A549 (cell line): ENCODE measurements at regions not wholly inside any gene's neighbourhood (a gene's known extent, or its start where the extent isn't known, plus 50 kb on each side); places are given as distances from the start of the nearest gene placed in this dataset.

Experiments used
- ATAC-seq, 2 experiments: fragments of 200-7000 bp in 1 of 2; fragments of >200 bp in 1 of 2; cut with Nextera tagmentation in 1 of 2; cut with Tn5 transposase in 1 of 2; 3 replicates each; pipeline versions ENCODE4 v1.8.0 to v1.9.1; 2018 to 2020; ENCODE audit warnings: mild to moderate bottlenecking in 1 of 2, moderate library complexity in 1 of 2
- CTCF ChIA-PET: fragments of 300-600 bp; sonication (Branson Sonifier 250); formaldehyde crosslinking; extraction: SDS; loops from one replicate; lab custom pipeline; 2021; ENCODE audit warnings: antibody characterized with exemption, inconsistent platforms; lab: Yijun Ruan, JAX
- POLR2A ChIA-PET: fragments of 350-600 bp; formaldehyde crosslinking; extraction: SDS; loops from one replicate; lab custom pipeline; 2021; ENCODE audit warnings: antibody characterized with exemption, inconsistent platforms; lab: Yijun Ruan, JAX
- DNase-seq, 2 experiments: peaks; one replicate each; pipeline versions ENCODE4 v3.0.0 to v3.0.0-alpha.2; 2011 to 2016; ENCODE audit warnings: low read depth in 1 of 2, low spot score in 1 of 2
- FAIRE-seq: peaks from 2 replicates; lab custom pipeline; 2011; peaks lifted over from hg19 to GRCh38; lab: Jason Lieb, UNC
- H3K27ac ChIP-seq, 2 experiments: fragments of >200 bp; sonication (Bioruptor Twin); formaldehyde crosslinking; 3 replicates each; pipeline ENCODE4 v1.5.1; 2016 to 2017
- H3K4me1 ChIP-seq: fragments of >200 bp; sonication (Bioruptor Twin); formaldehyde crosslinking; 3 replicates; pipeline ENCODE4 v1.6.1; 2016
- H3K4me2 ChIP-seq: fragments of >200 bp; sonication (Bioruptor Twin); formaldehyde crosslinking; 3 replicates; pipeline ENCODE4 v1.6.1; 2016
- H3K4me3 ChIP-seq: fragments of >200 bp; sonication (Bioruptor Twin); formaldehyde crosslinking; 3 replicates; pipeline ENCODE4 v1.5.1; 2016
- H3K9me3 ChIP-seq: fragments of >200 bp; sonication (Bioruptor Twin); formaldehyde crosslinking; 3 replicates; pipeline ENCODE4 v1.6.1; 2016
- CEBPB ChIP-seq, 2 experiments: fragments of >200 bp in 1 of 2; sonication (Bioruptor Twin) in 1 of 2; formaldehyde crosslinking in 1 of 2; IDR thresholded peaks; 2 replicates each; pipeline ENCODE4 v1.6.1; 2012 to 2016
- CHD2 ChIP-seq: fragments of 150-350 bp; IDR thresholded peaks from 2 replicates; pipeline ENCODE4 v1.6.1; 2014; ENCODE audit warnings: low read length; ENCODE audit not compliant: partially characterized antibody
- EP300 ChIP-seq, 2 experiments: fragments of >200 bp; sonication (Bioruptor Twin); formaldehyde crosslinking; IDR thresholded peaks; 2 replicates in 1 of 2; 3 replicates in 1 of 2; pipeline ENCODE4 v1.6.1; 2016 to 2017
- FOSB ChIP-seq: fragments of 250-450 bp; sonication (Bioruptor Pico); IDR thresholded peaks from 2 replicates; pipeline ENCODE4 v1.5.0; 2020; ENCODE audit warnings: mild to moderate bottlenecking, moderate library complexity
- GATA3 ChIP-seq: IDR thresholded peaks from 2 replicates; pipeline ENCODE4 v1.6.1; 2012; ENCODE audit warnings: borderline replicate concordance
- HDAC2 ChIP-seq: fragments of 200-600 bp; sonication (generic); IDR thresholded peaks from 2 replicates; pipeline ENCODE4 v1.6.1; 2016
- HEYL ChIP-seq: fragments of 250-450 bp; sonication (Bioruptor Pico); IDR thresholded peaks from 2 replicates; pipeline ENCODE4 v1.8.0; 2021; ENCODE audit warnings: mild to moderate bottlenecking, moderate library complexity
- HOXA7 ChIP-seq: fragments of 250-450 bp; sonication (Bioruptor Pico); IDR thresholded peaks from 2 replicates; pipeline ENCODE4 v1.5.0; 2020; ENCODE audit warnings: mild to moderate bottlenecking, moderate library complexity
- HOXB5 ChIP-seq: fragments of 250-450 bp; sonication (Bioruptor Pico); IDR thresholded peaks from 2 replicates; pipeline ENCODE4 v1.5.0; 2020; ENCODE audit warnings: mild to moderate bottlenecking, moderate library complexity
- JUNB ChIP-seq: fragments of >200 bp; sonication (Bioruptor Twin); formaldehyde crosslinking; IDR thresholded peaks from 2 replicates; pipeline ENCODE4 v1.6.1; 2016
- KDM1A ChIP-seq: fragments of 200-600 bp; sonication (generic); IDR thresholded peaks from 2 replicates; pipeline ENCODE4 v1.6.1; 2016; ENCODE audit warnings: low read depth, mild to moderate bottlenecking
- MAFK ChIP-seq: fragments of 450-650 bp; IDR thresholded peaks from 2 replicates; pipeline ENCODE4 v1.6.1; 2014; ENCODE audit not compliant: partially characterized antibody
- NPAS2 ChIP-seq: fragments of 250-450 bp; sonication (Bioruptor Pico); IDR thresholded peaks from 2 replicates; pipeline ENCODE4 v1.8.0; 2022; ENCODE audit warnings: mild to moderate bottlenecking, moderate library complexity, borderline replicate concordance
- RAD21 ChIP-seq, 2 experiments: fragments of >200 bp in 1 of 2; sonication (Bioruptor Twin) in 1 of 2; formaldehyde crosslinking in 1 of 2; IDR thresholded peaks in 1 of 2; conservative IDR thresholded peaks in 1 of 2; 2 replicates in 1 of 2; 3 replicates in 1 of 2; pipeline ENCODE4 v1.6.1; 2012 to 2018; ENCODE audit warnings: inconsistent platforms in 1 of 2
- RARB ChIP-seq: fragments of 250-450 bp; sonication (Bioruptor Pico); IDR thresholded peaks from 2 replicates; pipeline ENCODE4 v1.8.0; 2021; ENCODE audit warnings: mild to moderate bottlenecking, moderate library complexity
- SREBF2 ChIP-seq: fragments of 450-650 bp; IDR thresholded peaks from 2 replicates; pipeline ENCODE4 v1.6.1; 2014; ENCODE audit warnings: mild to moderate bottlenecking, moderate library complexity
- TFCP2L1 ChIP-seq: fragments of 250-450 bp; sonication (Bioruptor Pico); IDR thresholded peaks from 2 replicates; pipeline ENCODE4 v1.5.0; 2021; ENCODE audit warnings: mild to moderate bottlenecking
- ZFP36 ChIP-seq: fragments of 450-650 bp; IDR thresholded peaks from 2 replicates; pipeline ENCODE4 v1.6.1; 2014; ENCODE audit warnings: borderline replicate concordance; ENCODE audit not compliant: partially characterized antibody
- ZSCAN20 ChIP-seq: fragments of 250-450 bp; sonication (Bioruptor Pico); IDR thresholded peaks from 2 replicates; pipeline ENCODE4 v1.8.0; 2022; ENCODE audit warnings: mild to moderate bottlenecking, moderate library complexity
- WGBS: methylation state at CpG from one replicate; pipeline ENCODE4 v1.1.6; 2017; ENCODE audit errors: missing lambda C conversion rate; 5-methylcytosine and 5-hydroxymethylcytosine counted together
- TF ChIP-seq, protein P1 (sequence below): fragments of >200 bp; sonication (Bioruptor Twin); formaldehyde crosslinking; IDR thresholded peaks from 2 replicates; pipeline ENCODE4 v1.6.1; 2016
- TF ChIP-seq, protein P2 (sequence below): fragments of 250-450 bp; sonication (Bioruptor Pico); IDR thresholded peaks from 2 replicates; pipeline ENCODE4 v1.5.0; 2021; ENCODE audit warnings: mild to moderate bottlenecking, moderate library complexity, borderline replicate concordance
- TF ChIP-seq, protein P3 (sequence below): fragments of 200-600 bp; sonication (generic); IDR thresholded peaks from 2 replicates; pipeline ENCODE4 v1.6.1; 2016; ENCODE audit warnings: antibody characterized with exemption, mild to moderate bottlenecking, moderate library complexity

DNA sequence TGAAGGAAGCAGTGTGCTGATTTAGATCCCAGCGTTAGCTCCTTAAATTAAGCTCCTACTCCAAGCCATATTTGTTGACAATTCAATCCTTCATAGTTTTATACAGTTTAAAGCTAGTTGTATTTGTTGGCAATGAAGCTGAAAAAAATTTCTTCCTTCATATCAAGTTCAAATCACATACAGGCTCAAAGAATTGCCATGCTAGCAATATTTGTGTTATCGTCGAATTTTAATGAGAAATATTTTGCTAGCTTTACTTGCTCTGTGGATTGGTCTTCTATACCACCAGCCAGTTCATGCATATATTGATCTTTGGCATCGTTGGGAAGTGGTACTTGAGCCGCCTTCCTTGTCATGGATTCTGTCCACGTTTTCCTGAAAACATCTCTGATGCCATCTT, 204.6 kb upstream of the HDAC4 start:
- Histone ChIP-seq H3K4me2 (no peak overlapping the region), H3K9me3 (peaks cover 4% of the 10 kb centered on the region; the same call in 1 of the 3 replicates), H3K27ac (no peak overlapping the region), H3K4me1 (no peaks in the 10 kb centered on the region), H3K4me3 (no peak overlapping the region)
- 38% methylated on average over 6 of the region's 6 CpGs for WGBS
- ChIA-PET POLR2A (no interaction called here), CTCF (interaction anchor here (0.6 to 0.7 kb wide), 2 partner anchors 19 to 22 kb away, joined by 3 read pairs; no protein-coding TSS in a partner anchor)
- DNase-seq (no peak), FAIRE-seq (no peak), ATAC-seq (no peak)
- TF ChIP-seq RARB: no peak
- TF ChIP-seq HEYL: no peak
- no peak for TF ChIP-seq SREBF2
- no peak for TF ChIP-seq ZFP36
- TF ChIP-seq ZSCAN20: no peak
- no peak for TF ChIP-seq NPAS2
- TF ChIP-seq HOXA7: no peak
- peak; percentile 39 for TF ChIP-seq MAFK

DNA sequence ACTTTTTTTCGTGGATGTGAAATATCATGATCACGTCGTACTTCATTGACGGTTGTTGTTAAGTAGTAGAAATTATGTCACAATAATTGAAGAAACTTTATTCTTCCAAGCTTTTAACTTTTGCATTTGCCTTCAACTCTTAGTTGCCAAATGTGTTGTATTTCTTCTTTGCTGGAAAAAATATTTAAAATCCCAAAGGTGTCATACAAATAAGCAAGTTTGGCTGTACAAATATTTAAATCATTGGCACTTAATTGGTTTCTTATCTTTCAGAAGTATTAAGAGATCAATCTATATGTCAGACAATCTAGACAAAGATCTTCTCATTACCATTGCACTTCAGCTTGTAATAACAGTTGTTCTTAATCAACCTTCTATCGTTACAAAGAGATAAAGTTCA, 204.0 kb upstream of the HDAC4 start:
- no peak for ATAC-seq
- DNase-seq: no peak
- no peak overlapping the region for H3K4me3 ChIP-seq
- H3K27ac ChIP-seq: no peak overlapping the region
- 57% methylated on average over 5 of the region's 5 CpGs for WGBS
- no peak overlapping the region for H3K4me2 ChIP-seq
- POLR2A ChIA-PET: no interaction called here
- H3K9me3 ChIP-seq: peaks cover 4% of the 10 kb centered on the region; the same call in 1 of the 3 replicates
- CTCF ChIA-PET: no interaction called here
- FAIRE-seq: no peak
- no peak for TF ChIP-seq HOXA7
- no peak for TF ChIP-seq CHD2
- TF ChIP-seq, protein P1, sequence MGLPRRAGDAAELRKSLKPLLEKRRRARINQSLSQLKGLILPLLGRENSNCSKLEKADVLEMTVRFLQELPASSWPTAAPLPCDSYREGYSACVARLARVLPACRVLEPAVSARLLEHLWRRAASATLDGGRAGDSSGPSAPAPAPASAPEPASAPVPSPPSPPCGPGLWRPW: no peak
- TF ChIP-seq NPAS2: no peak
- no peak for TF ChIP-seq EP300 (IDR thresholded peaks at IDR 0.05)
- TF ChIP-seq TFCP2L1 (CRISPR knock-in tag): no peak
- TF ChIP-seq GATA3: no peak
- TF ChIP-seq JUNB: no peak
- no peak for TF ChIP-seq KDM1A
- TF ChIP-seq CEBPB (IDR thresholded peaks at IDR 0.05): no peak
- no peaks in the 10 kb centered on the region for H3K4me1 ChIP-seq

DNA sequence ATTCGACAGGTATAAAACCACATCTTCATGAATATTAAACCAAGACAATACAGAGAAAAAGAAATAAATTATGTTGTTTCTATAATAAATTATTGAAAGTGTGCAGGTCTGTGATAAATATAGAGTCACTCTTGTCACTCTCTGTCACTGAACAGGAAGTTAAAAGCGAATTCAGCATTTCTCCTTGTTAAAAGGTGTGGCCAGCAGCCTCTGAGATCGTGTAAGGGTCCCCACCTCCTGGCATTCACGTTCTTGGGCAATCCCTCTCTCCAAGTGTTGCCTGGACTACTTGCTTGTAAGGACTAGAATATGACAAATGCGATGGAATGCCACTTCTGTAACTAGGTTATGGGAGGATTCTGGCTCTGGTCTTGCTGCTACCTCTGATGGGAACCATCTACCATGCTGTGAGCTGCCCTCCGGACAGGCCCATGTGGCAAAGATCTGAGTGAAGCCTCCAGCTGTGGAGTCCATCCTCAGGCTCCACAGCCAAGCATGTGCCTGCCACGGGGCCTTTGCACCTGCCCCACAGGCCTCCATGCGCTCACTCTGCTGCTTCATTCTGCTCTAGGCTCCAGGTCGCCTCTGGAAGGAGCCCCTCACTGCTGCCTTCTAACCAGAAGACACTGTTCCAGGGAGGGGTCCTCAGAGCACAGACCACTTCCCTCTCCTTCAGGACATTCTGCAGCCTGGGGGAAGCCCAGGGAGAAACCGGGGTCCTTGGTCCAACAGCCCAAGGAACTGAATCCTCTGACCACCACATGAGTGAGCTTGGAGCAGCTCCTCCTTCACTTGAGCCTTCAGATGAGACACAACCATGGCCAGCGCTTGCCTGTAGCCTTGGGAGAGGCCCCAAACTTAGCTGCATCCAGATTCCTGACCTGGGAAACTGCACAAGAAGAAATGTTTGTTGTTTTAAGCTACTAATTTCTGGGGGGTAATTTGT, 202.9 kb upstream of the HDAC4 start:
- no peaks in the 10 kb centered on the region for H3K4me1 ChIP-seq
- FAIRE-seq (no peak), ATAC-seq (no peak), DNase-seq (no peak)
- H3K4me2 ChIP-seq: no peak overlapping the region
- H3K4me3 ChIP-seq: no peak overlapping the region
- peaks cover 4% of the 10 kb centered on the region; the same call in 1 of the 3 replicates for H3K9me3 ChIP-seq
- CTCF ChIA-PET: interaction anchor here (0.6 to 0.7 kb wide), 2 partner anchors 139 to 199 kb away, joined by 3 read pairs; no protein-coding TSS in a partner anchor
- no peak overlapping the region for H3K27ac ChIP-seq
- TF ChIP-seq CEBPB (IDR thresholded peaks at IDR 0.05): no peak
- no peak for TF ChIP-seq HDAC2
- TF ChIP-seq HOXB5 (CRISPR knock-in tag): no peak
- TF ChIP-seq RAD21 (conservative IDR thresholded peaks at IDR 0.05 in 1 of 2, IDR thresholded peaks at IDR 0.05 in 1 of 2): no peak
- TF ChIP-seq, protein P2, sequence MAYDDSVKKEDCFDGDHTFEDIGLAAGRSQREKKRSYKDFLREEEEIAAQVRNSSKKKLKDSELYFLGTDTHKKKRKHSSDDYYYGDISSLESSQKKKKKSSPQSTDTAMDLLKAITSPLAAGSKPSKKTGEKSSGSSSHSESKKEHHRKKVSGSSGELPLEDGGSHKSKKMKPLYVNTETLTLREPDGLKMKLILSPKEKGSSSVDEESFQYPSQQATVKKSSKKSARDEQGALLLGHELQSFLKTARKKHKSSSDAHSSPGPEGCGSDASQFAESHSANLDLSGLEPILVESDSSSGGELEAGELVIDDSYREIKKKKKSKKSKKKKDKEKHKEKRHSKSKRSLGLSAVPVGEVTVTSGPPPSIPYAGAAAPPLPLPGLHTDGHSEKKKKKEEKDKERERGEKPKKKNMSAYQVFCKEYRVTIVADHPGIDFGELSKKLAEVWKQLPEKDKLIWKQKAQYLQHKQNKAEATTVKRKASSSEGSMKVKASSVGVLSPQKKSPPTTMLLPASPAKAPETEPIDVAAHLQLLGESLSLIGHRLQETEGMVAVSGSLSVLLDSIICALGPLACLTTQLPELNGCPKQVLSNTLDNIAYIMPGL (CRISPR knock-in tag): no peak
- TF ChIP-seq FOSB: no peak
- no peak for TF ChIP-seq EP300 (IDR thresholded peaks at IDR 0.05)
- TF ChIP-seq, protein P3, sequence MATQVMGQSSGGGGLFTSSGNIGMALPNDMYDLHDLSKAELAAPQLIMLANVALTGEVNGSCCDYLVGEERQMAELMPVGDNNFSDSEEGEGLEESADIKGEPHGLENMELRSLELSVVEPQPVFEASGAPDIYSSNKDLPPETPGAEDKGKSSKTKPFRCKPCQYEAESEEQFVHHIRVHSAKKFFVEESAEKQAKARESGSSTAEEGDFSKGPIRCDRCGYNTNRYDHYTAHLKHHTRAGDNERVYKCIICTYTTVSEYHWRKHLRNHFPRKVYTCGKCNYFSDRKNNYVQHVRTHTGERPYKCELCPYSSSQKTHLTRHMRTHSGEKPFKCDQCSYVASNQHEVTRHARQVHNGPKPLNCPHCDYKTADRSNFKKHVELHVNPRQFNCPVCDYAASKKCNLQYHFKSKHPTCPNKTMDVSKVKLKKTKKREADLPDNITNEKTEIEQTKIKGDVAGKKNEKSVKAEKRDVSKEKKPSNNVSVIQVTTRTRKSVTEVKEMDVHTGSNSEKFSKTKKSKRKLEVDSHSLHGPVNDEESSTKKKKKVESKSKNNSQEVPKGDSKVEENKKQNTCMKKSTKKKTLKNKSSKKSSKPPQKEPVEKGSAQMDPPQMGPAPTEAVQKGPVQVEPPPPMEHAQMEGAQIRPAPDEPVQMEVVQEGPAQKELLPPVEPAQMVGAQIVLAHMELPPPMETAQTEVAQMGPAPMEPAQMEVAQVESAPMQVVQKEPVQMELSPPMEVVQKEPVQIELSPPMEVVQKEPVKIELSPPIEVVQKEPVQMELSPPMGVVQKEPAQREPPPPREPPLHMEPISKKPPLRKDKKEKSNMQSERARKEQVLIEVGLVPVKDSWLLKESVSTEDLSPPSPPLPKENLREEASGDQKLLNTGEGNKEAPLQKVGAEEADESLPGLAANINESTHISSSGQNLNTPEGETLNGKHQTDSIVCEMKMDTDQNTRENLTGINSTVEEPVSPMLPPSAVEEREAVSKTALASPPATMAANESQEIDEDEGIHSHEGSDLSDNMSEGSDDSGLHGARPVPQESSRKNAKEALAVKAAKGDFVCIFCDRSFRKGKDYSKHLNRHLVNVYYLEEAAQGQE: no peak
- TF ChIP-seq, all 56 proteins: peak for 0
- 13% methylated on average over 11 of the region's 11 CpGs for WGBS
- POLR2A ChIA-PET: no interaction called here
